GM18867 (cell line): ENCODE measurements at regions not wholly inside any gene's neighbourhood (a gene's known extent, or its start where the extent isn't known, plus 50 kb on each side); places are given as distances from the start of the nearest gene placed in this dataset.
"Not testable (repeated sequence)": the region's sequence is repeated elsewhere in the genome, so short reads cannot be mapped to it uniquely, and the experiment has no call there.

Experiments used
- ATAC-seq: cut with Tn5 transposase; IDR thresholded peaks from one replicate; pipeline ENCODE4 v1.9.1; 2021; ENCODE audit warnings: mild to moderate bottlenecking, moderate library complexity; ENCODE audit not compliant: unreplicated experiment

DNA sequence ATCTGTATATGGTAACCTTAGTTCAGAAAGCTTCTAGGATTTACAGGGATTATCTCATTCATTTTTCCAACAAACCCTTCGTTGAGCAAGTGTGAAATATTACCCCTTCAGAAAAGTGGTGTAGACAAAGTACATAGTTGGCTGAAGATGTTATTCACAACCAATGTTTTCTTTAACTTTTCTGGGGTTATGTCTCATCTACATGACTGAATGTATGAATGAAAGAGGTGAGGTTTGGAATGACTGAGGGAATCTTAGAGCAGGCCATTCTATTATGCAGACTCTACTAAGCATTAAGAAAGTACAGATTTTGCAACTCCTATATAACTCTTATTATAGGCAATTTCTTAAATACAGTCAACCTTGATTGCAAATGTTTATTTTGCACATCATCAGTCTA is 167.2 kb downstream of the NDFIP2 start:
- ATAC-seq, result no peak

DNA sequence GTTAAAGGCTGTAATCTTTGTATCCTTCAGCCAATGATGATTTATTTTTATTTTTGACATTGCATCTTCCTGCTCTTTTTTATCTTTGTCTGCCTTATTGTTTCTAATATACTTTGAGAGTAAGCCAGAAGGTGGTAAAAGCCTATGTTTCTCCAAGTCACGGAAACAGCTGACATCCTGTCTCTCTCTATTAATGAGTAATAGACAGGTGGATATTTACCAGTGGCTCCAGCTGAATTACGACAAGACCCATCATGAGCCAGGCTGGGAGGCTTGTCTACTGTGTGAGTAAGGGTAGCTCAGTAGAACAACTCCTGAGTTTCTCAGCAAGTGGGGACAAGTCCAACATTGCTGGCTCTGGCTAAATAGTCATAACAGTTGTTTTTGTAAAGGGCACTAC is 166.6 kb downstream of the NDFIP2 start:
- ATAC-seq, result peak; percentile 54

DNA sequence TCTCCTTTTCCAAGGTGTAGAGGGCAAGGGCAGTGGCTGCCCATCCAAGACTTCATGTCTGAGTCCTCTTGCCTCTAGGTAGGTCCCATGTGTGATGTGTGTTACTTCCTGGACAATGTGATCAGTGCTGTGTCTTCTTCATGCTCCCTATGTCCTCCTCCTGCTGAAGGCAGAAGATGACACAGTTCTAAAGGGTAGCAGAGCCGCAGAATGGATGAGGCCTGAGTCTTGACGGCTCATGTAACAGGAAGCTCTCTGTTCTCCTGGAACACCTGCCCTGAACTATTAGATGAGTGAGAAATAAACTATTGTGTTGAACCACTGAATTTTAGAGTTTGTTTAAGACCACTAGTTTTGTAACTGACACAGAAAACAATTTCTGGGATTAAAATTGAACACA is 165.9 kb downstream of the NDFIP2 start:
- ATAC-seq, result no peak

DNA sequence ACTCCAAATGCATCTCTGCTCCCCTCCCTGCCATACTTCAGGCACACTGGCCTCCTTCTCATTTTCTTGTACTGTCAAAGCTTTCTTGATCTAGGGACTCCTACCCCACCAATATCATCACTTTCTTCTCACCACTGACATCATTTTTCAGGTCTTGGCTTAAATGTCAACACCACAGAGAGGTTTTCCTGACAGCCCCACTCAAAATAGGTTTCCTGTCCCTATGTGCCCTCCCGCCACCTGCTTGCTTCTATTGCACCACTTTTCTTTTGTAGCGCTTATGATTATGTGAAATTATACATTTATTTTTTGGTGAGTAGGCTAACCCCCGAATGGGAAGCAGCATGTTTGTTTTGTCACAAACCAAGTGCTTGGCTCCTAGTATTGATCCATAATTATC is 164.6 kb downstream of the NDFIP2 start:
- ATAC-seq, result no peak

DNA sequence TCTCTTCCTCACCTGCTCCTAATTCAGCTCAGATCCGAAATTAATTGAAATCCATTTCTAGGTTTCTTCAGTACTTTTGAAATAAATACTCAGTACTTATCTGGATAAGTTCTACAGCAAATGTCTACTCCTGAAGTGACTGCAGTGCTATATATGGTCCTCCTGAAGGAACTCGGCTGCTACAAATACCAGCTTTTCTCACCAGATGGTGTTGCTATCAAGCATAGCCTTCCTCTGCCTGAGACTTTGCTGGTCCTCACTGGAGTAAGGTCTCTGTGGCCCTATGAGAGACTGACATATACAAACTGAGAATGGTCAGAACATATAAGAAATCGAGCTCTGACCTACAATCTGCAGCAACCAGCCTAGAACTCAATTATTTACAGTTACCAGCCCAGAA is 161.6 kb downstream of the NDFIP2 start:
- ATAC-seq, result no peak

DNA sequence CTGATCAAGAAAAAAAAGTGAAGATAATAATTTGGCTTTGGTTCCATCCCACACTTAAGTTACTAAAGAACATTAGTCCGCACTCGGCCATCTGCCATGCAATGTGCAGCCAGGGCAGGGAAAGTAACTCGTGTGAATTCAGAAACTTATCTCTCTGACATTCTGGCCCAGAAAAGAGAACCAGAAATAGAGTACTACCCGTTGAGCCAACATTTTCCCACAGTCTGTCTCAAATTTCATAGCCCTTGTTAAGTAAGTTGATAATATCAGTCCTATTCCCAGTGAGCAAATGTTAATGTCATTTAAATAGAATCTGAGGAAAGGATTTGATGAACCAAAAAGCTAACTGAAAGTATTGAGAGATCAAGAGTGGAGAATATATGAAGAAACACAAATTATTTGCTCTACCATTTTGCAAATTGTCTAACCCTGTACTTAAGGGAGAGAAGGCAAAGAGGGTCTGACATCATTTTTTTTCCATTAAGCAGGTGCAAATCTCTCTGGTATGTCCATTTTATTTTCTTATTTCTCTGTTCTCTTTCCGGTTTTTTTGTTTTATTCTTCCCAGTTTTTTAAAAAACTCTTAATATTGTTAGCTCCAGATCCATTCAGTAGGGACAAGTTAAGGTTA is 156.3 kb downstream of the NDFIP2 start:
- no peak for ATAC-seq

DNA sequence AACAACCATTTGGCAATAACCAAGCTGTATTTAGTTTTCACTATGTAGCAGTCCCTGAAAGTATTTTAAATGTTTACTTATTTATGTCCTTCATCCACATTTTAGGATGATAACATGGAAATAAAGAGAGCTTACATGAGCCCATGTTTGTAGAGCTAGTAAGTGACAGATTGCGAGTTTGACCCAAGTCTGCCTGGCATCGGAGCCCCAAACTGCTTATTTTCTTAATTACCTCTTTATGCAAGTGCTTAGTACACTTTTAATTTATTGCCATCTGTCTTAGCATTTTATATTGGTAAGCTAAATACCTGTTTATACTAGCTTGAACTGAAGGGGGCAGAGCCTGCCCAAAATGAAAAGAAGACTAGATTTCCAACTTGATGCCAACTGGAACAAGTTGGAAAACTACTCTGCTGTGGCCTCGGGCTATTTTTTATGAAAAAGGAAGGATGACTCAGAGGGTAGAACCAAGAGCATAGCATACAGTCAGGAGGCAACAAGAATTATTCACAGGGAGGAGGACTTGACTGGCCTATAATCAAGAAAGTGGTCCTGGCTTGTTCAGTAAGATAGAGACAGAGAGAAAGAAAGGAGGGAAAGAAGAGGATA is 150.2 kb downstream of the NDFIP2 start:
- ATAC-seq, result no peak

DNA sequence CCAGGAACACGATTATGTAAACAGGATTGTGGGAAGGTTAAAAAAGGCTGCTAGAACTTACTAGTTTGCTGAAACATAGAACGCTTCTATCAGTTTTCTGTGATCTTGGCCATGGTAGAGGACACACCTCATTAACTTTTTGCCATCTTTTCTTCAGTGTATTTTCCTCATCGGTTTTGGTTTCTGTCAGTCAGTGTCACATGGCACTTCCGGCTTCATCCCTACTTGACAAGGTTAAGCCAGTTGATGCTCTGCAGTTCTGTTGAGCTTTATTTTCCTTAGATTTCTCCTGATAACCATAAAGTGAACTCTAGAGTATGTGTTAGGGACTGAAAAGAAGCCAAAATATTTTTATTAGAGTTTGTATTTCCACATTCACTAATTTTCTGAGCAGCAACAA is 147.5 kb downstream of the NDFIP2 start:
- ATAC-seq, result no peak

DNA sequence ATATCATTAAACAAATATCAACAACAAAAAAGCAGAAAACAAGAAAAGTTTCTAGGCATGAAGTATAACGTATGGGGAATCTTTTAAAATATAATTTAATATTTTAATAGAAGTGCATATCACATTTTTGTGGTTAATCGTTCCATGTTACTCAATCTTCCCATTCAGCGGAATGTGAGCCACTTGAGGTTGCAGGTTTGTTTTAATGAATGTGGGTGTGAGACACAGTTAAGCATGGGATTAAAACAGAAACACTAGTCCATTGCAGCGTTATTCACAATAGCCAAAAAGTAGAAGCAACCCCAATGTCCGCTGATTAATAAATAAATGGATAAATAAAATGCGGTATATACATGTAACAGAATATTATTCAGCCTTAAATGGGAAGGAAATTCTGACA is 146.0 kb downstream of the NDFIP2 start:
- ATAC-seq, result no peak

DNA sequence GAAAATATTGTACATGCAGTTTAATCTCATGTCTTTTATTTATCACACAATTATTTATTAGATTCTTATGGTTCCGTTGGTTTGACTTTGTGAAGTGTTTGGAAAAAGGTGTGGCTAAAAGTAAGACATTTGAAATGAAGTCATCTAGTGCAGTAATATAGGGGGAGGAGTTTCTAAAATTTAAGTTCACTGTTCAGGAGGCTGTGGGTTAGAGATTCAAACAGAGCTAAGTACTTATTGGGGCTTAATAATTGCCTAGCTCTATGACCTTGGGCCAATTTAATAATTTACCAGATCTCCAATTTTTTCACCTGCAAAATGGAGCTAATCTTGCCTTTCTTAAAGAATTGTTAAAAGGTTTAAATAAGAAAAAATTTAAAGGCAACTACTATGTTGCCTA is 144.6 kb downstream of the NDFIP2 start:
- ATAC-seq, result no peak

DNA sequence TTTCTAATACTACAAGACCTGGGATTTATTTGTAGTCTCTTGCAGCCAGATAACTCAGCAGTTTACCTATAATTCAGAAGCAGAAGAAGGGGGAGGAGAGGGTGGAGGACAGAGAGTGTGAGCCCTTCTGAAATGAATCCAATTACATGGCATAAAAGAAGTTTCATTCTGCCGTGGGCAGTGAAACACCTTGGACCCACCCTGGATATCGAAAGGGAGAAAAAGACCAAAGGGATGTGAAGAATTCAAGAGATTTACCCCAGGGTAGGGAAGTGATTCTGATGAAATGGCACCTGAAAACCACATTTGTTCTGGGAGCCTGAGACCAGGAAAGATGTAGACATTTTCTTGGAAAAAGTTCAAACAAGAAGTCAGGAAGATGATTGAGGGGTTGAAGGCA is 140.9 kb downstream of the NDFIP2 start:
- ATAC-seq, result no peak

DNA sequence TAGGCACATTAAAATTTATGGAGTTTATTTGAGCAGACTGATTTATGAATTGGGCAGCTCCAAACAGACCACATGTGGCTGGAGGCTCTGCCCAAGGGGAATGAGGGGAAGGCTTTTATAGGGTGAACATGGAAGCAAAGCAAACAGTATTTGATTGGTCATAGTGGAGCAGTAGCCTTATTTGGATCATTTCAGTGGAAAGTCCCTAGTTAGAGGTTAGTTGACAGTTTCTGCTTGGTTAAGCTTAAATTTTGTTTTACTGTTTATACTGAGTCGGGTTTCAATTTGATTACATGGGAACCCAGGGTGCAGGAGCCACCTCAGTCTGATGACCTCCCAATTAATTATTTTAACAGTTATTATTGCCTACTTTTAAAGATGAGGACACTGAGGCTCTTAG is 140.5 kb downstream of the NDFIP2 start:
- ATAC-seq, result no peak

DNA sequence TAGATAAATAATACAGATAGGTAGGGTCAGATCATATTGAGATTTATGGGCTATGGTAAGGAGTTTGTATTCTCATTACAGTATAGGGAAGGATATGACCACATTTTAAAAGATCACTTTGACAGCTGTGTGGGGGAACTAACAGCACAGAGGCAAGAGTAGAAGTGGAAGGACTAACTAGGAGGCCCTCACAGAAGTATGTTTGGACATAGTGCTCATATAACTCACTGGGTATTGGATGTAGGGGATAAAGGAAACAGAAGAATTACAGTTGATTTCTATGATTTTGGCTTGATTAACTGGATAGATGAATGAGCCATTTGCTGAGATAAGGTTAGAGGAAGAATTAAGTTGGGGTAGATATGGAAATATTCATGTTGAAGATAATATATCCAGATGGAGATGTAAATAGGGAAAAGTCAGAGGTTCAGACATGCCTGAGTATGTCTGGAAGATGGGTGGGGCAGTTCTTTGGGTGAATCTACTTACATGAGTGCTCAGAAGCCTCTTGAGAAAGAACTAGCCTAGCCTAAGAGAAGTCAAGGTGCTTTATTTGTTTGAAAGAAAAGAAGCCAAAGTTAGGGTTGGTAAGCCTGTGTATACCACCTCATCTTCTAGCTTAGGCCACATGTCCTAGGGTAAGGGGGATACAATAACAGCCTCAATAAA is 133.4 kb downstream of the NDFIP2 start:
- ATAC-seq, result no peak

DNA sequence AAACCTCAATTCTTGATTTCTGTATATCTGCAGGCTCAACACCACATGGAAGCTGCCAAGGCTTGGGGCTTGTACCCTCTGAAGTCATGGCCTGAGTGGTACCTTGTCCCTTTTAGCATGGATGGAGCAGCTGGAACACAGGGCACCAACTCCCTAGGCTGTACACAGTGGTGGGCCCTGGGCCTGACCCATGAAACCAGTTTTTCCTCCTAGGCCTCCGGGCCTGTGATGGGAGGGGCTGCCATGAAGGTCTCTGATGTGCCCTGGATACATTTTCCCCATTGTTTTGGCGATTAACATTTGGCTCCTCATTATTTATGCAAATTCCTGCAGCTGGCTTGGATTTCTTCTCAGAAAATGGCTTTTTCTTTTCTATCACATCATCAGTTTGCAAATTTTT is 131.6 kb downstream of the NDFIP2 start:
- ATAC-seq, result no peak

DNA sequence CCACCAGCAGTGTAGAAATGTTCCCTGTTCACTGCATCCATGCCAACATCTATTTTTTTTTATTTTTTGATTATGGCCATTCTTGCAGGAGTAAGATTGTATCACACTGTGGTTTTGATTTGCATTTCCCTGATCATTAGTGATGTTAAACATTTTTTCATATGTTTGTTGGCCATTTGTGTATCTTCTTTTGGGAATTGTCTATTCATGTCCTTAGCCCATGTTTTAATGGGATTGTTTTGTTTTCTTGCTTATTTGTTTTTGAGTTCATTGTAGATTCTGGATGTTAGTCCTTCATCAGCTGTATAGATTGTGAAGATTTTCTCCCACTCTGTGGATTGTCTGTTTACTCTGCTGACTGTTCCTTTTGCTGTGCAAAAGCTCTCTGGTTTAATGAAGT is 126.9 kb downstream of the NDFIP2 start:
- not testable (repeated sequence) for ATAC-seq
